HG03196 (cell line): ENCODE measurements at regions not wholly inside any gene's neighbourhood (a gene's known extent, or its start where the extent isn't known, plus 50 kb on each side); places are given as distances from the start of the nearest gene placed in this dataset.
"Not testable (repeated sequence)": the region's sequence is repeated elsewhere in the genome, so short reads cannot be mapped to it uniquely, and the experiment has no call there.

Experiments
- ATAC-seq: cut with Tn5 transposase; IDR thresholded peaks from one replicate; pipeline ENCODE4 v1.9.1; 2021; ENCODE audit not compliant: unreplicated experiment

- no peak for ATAC-seq
Observed at GRCh38 chrX:140087875-140088274, 122.6 kb upstream of the CXorf66 start.

GRCh38 chrX:140086691-140087090 is 121.4 kb upstream of the CXorf66 start:
- ATAC-seq = no peak

- not testable (repeated sequence) for ATAC-seq
Observed at GRCh38 chrX:140074851-140075250, 109.5 kb upstream of the CXorf66 start.

GRCh38 chrX:140071037-140071436 is 105.7 kb upstream of the CXorf66 start:
- ATAC-seq = no peak

GRCh38 chrX:140065961-140066662 is 100.8 kb upstream of the CXorf66 start:
- ATAC-seq = no peak

- ATAC-seq = no peak
Observed at GRCh38 chrX:140064993-140065392, 99.7 kb upstream of the CXorf66 start.

GRCh38 chrX:140057001-140057411 is 91.7 kb upstream of the CXorf66 start:
- peak; percentile 53 for ATAC-seq

- no peak for ATAC-seq
Observed at GRCh38 chrX:140053846-140054245, 88.5 kb upstream of the CXorf66 start.

GRCh38 chrX:140050906-140051305 is 85.6 kb upstream of the CXorf66 start:
- ATAC-seq = no peak

GRCh38 chrX:140040386-140040785 is 75.1 kb upstream of the CXorf66 start:
- ATAC-seq = no peak

GRCh38 chrX:140038842-140039241 is 73.5 kb upstream of the CXorf66 start:
- no peak for ATAC-seq

GRCh38 chrX:140034916-140035315 is 69.6 kb upstream of the CXorf66 start:
- no peak for ATAC-seq

- ATAC-seq = no peak
Observed at GRCh38 chrX:140022482-140022881, 57.2 kb upstream of the CXorf66 start.

- ATAC-seq = not testable (repeated sequence)
Observed at GRCh38 chrX:140019134-140019533, 53.8 kb upstream of the CXorf66 start.
